A673 (cell line): ENCODE measurements at regions not wholly inside any gene's neighbourhood (a gene's known extent, or its start where the extent isn't known, plus 50 kb on each side); places are given as distances from the start of the nearest gene placed in this dataset.

Experiments
- BruUV-seq: library from RNA; stranded (reverse); fragments of 400-500 nt; replicated peaks from 2 replicates; lab custom pipeline; 2021; lab: Mats Ljungman, UMichigan
- CTCF ChIA-PET: fragments of 300-600 bp; sonication (Branson Sonifier 250); formaldehyde crosslinking; loops from one replicate; lab custom pipeline; 2022; ENCODE audit warnings: antibody characterized with exemption; lab: Charles Lee
- POLR2A ChIA-PET: fragments of 300-600 bp; sonication (Branson Sonifier 250); formaldehyde crosslinking; loops from one replicate; lab custom pipeline; 2022; ENCODE audit warnings: antibody characterized with exemption; ENCODE audit not compliant: low non-redundant PET; lab: Charles Lee
- DNase-seq: peaks from one replicate; pipeline ENCODE4 v3.0.0-alpha.2; 2015; ENCODE audit warnings: low spot score
- H3K27ac ChIP-seq: fragments of 200-600 bp; sonication (generic); 2 replicates; pipeline ENCODE4 v1.5.1; 2016; ENCODE audit warnings: mixed run types, low read depth, mild to moderate bottlenecking, mixed read lengths, antibody characterized with exemption, low read length; ENCODE audit not compliant: poor library complexity, severe bottlenecking
- H3K27me3 ChIP-seq: fragments of 200-600 bp; sonication (generic); replicated peaks from 2 replicates; pipeline ENCODE4 v1.6.1; 2017; ENCODE audit warnings: mixed run types, low read depth, mild to moderate bottlenecking, mixed read lengths, antibody characterized with exemption, low read length; ENCODE audit not compliant: insufficient read depth, poor library complexity
- H3K36me3 ChIP-seq: fragments of 200-600 bp; sonication (generic); 2 replicates; pipeline ENCODE4 v1.6.1; 2016; ENCODE audit warnings: mixed run types, mild to moderate bottlenecking, mixed read lengths, antibody characterized with exemption, low read length; ENCODE audit not compliant: insufficient read depth, poor library complexity, severe bottlenecking
- H3K4me1 ChIP-seq: fragments of 200-600 bp; sonication (generic); 2 replicates; pipeline ENCODE4 v1.6.1; 2017; ENCODE audit warnings: mixed run types, mild to moderate bottlenecking, mixed read lengths, antibody characterized with exemption, low read length; ENCODE audit not compliant: insufficient read depth, poor library complexity, severe bottlenecking
- H3K4me3 ChIP-seq: fragments of 200-600 bp; sonication (generic); 2 replicates; pipeline ENCODE4 v1.5.1; 2016; ENCODE audit warnings: low read depth, mixed run types, mild to moderate bottlenecking, mixed read lengths, low read length; ENCODE audit not compliant: poor library complexity, severe bottlenecking
- H3K9me3 ChIP-seq: fragments of 200-600 bp; sonication (generic); 2 replicates; pipeline ENCODE4 v1.6.1; 2016; ENCODE audit warnings: mixed run types, low read depth, mild to moderate bottlenecking, mixed read lengths, antibody characterized with exemption, low read length; ENCODE audit not compliant: poor library complexity, severe bottlenecking
- CTCF ChIP-seq: fragments of 300-800, 200-600 bp; sonication (generic); conservative IDR thresholded peaks from 2 replicates; pipeline ENCODE4 v1.5.1; 2017; ENCODE audit warnings: low read depth, mild to moderate bottlenecking, antibody characterized with exemption, low read length, moderate library complexity, mixed read lengths
- EZH2 ChIP-seq: fragments of 200-600 bp; sonication (generic); IDR thresholded peaks from 2 replicates; pipeline ENCODE4 v1.6.1; 2017; ENCODE audit warnings: borderline replicate concordance, low read depth, mild to moderate bottlenecking, mixed read lengths, antibody characterized with exemption, low read length; ENCODE audit not compliant: poor library complexity, severe bottlenecking
- intact Hi-C: fragments of 100-400 bp; cut with micrococcal nuclease; formaldehyde crosslinking; loops from one replicate; pipeline ENCODE4 v1.10.0; 2022; ENCODE audit not compliant: unreplicated experiment

DNA sequence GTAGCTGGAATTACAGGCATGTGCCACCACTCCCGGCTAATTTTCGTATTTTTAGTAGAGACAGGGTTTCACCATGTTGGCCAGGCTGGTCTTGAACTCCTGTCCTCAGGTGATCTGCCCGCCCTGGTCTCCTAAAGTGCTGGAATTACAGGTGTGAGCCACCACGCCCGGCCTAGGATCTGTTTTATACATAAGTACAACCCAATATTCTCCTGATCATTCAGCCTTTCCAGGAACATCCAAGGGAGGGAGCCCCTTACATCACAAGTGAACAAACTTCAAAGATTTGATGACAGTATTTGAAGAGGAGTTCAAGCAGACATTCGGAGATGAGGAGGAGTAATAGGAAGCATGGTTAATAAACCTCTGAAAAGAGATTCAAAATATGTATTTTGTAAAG lies 54.9 kb upstream of the RAB3GAP2 start:
- H3K36me3 ChIP-seq, result no peaks in the 10 kb centered on the region
- no peak overlapping the region for H3K27ac ChIP-seq
- peaks cover 7% of the 10 kb centered on the region for H3K4me1 ChIP-seq
- H3K4me3 ChIP-seq, result no peak overlapping the region
- no TSS peak for BruUV-seq
- CTCF ChIA-PET, result no interaction called here
- intact Hi-C loops, result no loop called here
- no peak for DNase-seq
- TF ChIP-seq EZH2 (no peak), CTCF (no peak)
- no peaks in the 10 kb centered on the region for H3K27me3 ChIP-seq
- no peaks in the 10 kb centered on the region for H3K9me3 ChIP-seq
- POLR2A ChIA-PET, result no interaction called here

DNA sequence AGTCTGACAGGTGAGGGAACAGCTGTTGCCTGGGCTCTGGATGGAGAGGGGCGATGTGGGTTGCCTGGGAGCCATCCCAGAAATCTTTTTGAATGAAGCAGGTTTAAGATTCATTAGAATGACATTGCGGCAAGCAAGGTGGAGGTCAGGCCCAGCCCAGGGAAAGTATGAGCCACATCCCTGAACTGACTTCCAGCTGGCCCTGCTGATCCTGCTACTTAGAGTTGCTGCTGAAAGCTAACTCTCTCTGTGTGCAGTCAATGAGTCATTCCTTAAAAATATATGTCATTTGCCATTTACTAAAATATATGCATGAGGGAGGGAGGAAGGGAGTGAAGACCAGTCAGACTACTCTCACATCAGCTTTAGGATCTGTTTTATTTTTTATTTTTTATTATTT lies 54.3 kb upstream of the RAB3GAP2 start:
- BruUV-seq, result no TSS peak
- DNase-seq, result peak; percentile 9
- TF ChIP-seq CTCF (no peak), EZH2 (no peak)
- Histone ChIP-seq H3K27me3 (no peaks in the 10 kb centered on the region), H3K36me3 (no peaks in the 10 kb centered on the region), H3K9me3 (no peaks in the 10 kb centered on the region), H3K4me1 (peaks cover 7% of the 10 kb centered on the region), H3K4me3 (no peak overlapping the region), H3K27ac (no peak overlapping the region)
- CTCF ChIA-PET, result interaction anchor here (0.5 kb wide), 1 partner anchor 30 kb away, joined by 3 read pairs; no protein-coding TSS in a partner anchor
- POLR2A ChIA-PET, result no interaction called here
- intact Hi-C loops, result no loop called here

DNA sequence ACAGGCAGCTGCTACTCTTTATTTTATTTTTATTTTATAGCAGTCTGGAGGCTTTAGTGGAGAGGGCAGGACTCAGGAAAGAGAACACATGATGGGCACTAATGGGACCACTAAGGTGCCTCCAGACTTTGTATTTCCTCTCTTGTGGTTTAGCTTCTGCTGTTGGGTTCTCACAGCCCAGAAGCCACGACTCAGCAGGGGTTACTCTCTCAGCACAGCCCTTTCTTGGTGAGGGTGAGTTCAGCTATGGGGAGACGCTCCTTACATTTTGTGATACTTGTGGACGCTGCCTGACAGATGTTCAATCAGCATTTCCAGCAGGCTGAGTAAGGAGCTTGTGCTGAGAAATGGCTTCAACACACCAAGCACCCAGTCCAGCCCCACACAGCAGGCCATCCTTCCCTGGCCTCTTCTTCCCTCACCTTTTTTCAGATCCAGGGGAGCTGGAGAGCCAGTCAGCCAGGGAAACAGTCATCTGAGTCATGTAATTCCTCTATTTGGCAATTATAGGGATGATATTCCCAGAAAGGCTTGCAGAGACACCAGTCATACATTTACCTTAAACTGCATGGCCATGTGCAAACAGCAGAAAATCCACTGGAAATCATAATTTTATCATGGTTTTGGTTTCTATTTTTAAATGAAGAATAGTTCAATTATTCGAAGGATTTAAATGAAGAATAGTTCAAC lies 53.2 kb upstream of the RAB3GAP2 start:
- no TSS peak for BruUV-seq
- no peak overlapping the region for H3K4me3 ChIP-seq

More for the DNA sequence above, 53.2 kb upstream of the RAB3GAP2 start:
- Histone ChIP-seq H3K27me3 (no peaks in the 10 kb centered on the region), H3K36me3 (no peaks in the 10 kb centered on the region), H3K27ac (no peak overlapping the region), H3K9me3 (no peaks in the 10 kb centered on the region), H3K4me1 (no peaks in the 10 kb centered on the region)
- CTCF ChIA-PET, result no interaction called here
- TF ChIP-seq EZH2, result no peak
- no peak for TF ChIP-seq CTCF
- intact Hi-C loops, result no loop called here
- POLR2A ChIA-PET, result no interaction called here
- no peak for DNase-seq
